MM.1S (cell line): ENCODE measurements at regions not wholly inside any gene's neighbourhood (a gene's known extent, or its start where the extent isn't known, plus 50 kb on each side); places are given as distances from the start of the nearest gene placed in this dataset.

Source experiments
- EZH2phosphoT487 ChIP-seq: fragments of 300-600 bp; sonication (generic); IDR thresholded peaks from 2 replicates; pipeline ENCODE4 v1.6.1; 2018; ENCODE audit warnings: antibody characterized with exemption, low read length
- TF ChIP-seq, protein P1 (sequence below): fragments of 300-600 bp; sonication (generic); IDR thresholded peaks from 2 replicates; pipeline ENCODE4 v1.5.1; 2016; ENCODE audit warnings: antibody characterized with exemption, low read length, mixed read lengths

DNA sequence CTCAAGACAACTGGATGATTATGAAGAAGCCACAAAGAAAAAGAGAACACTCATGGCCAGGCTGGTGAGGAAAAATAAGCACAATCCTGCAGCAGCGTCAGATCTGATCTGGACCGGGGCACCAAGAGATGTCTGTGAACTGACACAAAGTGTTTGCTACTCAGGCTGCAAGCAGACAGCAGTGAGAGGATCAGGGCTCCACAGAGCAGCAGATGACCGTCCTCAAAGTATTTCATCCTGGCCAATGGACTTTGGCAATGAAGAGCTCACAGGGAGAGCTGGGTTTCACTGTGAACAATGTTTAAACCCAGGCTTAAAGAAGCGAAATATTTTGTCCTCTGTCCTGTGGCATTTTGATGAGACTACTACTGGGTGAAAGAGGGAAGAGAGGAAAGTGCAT lies 299.2 kb downstream of the GPATCH2 start:
- TF ChIP-seq, protein P1, sequence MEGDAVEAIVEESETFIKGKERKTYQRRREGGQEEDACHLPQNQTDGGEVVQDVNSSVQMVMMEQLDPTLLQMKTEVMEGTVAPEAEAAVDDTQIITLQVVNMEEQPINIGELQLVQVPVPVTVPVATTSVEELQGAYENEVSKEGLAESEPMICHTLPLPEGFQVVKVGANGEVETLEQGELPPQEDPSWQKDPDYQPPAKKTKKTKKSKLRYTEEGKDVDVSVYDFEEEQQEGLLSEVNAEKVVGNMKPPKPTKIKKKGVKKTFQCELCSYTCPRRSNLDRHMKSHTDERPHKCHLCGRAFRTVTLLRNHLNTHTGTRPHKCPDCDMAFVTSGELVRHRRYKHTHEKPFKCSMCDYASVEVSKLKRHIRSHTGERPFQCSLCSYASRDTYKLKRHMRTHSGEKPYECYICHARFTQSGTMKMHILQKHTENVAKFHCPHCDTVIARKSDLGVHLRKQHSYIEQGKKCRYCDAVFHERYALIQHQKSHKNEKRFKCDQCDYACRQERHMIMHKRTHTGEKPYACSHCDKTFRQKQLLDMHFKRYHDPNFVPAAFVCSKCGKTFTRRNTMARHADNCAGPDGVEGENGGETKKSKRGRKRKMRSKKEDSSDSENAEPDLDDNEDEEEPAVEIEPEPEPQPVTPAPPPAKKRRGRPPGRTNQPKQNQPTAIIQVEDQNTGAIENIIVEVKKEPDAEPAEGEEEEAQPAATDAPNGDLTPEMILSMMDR = no peak
- TF ChIP-seq EZH2phosphoT487 = no peak
